Esophagus mucosa (tissue), 1 donor: ENCODE measurements at regions not wholly inside any gene's neighbourhood (a gene's known extent, or its start where the extent isn't known, plus 50 kb on each side); places are given as distances from the start of the nearest gene placed in this dataset.

ENCODE experiments used
- ATAC-seq: fragments of 200-7000 bp; cut with Tn5 transposase; one replicate; pipeline ENCODE4 v1.9.1; 2020
- donor health status: DM: yes; HTN: yes; CAD: no.

DNA sequence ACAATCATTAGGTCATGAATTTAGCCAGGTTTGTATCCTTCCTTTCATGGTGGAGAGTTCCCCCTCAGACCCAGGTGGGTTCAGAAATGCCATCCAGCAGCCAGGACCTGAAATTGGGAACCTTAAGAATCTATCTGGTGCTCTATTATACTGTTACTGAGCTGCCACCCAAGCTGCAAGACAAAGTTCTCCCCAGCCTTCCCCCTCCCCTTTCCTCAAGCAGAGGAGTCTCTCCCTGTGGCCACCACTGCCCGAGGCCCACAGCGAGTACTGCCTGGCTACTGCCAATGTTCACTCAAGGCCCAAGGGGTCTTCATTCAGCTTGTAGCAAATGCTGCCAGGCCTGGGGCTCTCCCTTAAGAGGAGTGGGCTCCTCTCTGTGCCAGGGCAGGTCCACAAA is 133.8 kb downstream of the TMEM38B start:
- no peak for ATAC-seq

DNA sequence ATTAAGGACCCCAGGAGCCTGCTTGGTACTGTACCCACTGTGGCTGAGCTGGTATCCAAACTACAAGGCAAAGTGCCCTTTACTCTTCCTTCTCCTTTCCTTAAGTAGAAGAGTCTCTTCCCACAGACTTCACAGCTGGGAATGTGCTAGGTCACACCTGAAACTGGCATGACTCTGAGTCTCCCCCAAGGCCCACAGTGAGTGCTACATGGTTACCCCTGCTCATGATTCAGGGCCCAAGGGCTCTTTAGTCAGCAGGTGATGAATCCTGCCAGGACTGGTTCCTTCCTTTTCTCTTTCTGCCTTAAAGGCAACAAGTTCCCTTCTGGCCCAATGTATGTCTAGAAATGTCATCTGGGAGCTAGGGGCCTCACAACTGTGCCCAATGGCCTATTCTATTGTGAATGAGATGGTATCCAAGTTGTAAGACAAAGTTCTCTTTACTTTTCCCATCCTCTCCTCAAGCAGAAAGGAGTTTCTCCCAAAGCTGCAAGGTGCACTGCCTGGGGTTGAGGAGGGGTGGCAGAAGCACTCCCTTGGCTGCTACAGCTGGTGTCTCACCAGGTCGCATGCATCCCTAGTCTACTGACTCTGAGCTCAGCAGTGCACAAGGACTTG is 134.4 kb downstream of the TMEM38B start:
- ATAC-seq: no peak

DNA sequence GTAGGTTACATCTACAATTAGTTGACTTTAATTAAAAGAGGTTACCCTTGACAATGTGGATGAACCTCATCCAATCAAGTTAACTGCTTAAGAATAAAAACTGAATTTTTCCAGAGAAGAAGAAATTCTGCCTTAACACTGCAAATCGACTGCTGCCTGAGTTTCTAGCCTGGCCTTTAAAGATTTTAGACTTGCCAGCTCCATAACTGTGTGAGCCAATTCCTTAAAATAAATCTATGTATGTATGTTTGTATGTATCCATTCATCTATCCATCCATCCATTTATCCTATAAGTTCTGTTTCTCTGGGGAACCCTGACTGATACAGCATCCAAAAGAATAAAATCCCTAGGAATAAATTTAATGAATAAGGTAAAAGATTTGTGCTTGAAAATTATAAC is 136.1 kb downstream of the TMEM38B start:
- no peak for ATAC-seq

DNA sequence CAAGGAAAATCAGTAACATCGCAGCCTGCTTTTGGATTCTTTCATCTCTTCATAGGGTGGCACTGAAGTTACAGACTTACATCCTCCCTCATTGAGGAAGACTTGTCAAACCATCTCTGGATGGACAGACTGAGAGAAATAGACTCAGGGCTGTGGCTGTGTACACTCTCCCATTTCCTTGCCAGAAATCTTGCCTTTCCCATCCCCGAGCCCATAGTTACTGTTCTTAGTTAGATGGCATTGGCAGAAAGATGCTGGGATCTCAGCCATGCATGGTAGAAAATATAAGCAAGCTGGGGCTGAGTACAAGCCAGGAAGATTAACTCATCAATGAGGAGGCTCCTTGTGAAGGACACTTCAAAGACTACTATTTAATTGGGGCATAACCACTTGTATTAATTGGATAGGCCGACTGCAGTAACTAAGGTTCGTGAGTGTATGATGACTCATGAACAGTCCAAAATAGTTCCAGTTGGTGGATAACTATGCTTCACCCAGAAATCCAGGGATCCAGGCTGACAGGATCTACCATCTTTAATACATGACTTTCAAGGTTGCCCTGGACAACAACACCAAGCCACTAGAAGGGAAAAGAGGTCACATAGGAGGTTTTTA is 137.9 kb downstream of the TMEM38B start:
- ATAC-seq: no peak

DNA sequence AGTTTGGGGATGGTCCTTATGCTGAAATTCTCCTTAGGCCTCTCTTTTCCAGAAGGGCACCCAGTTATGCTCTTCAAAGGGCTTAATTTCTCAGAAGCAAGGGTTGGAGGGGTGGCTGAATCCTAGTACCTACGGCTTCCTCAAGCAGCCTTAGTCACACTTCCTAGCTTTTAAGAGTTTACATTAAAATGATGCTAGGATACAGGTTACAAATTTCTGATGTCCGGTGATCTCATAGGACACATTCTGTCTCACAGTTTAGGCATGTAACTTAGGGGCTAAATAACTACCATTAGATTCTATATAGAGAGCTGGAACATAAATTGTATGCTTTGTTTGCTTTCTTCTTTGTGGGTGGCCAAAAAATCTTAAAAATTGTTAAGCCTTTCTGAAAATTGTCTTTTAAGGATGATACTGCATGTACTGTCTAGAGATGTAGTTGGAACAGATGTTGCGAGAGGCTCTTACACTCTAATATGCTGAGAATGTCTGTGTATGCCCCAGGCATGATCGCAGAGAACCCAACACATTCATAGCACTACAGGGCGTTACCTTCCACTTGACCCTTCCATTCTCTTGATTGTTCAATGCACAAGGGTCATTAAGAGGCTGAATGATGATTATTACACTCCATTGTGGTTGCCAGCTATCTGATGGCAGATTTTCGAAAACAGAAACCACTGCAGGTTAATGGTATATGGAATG is 139.1 kb downstream of the TMEM38B start:
- no peak for ATAC-seq

DNA sequence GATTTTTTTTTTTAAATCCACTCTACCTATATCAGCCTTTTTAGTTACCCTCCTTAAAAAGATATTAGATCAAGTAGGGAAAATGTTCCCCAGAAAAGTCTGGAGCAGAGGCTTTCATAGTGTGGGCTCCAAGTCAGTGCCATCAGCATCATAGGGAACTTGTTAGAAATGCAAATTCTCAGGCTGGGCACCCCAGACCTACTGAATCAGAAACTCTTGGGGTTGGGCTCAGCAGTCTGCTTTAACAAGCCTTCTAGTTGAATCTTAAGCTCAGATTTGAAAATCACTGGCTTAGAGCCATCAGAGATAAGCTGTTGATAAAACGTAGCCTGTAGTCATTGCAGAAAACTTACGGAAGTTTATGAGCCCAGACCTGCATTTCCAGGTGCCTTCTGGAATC is 140.1 kb downstream of the TMEM38B start:
- no peak for ATAC-seq

- no peak for ATAC-seq
Observed at GRCh38 chr9:105835721-105836120, 141.4 kb downstream of the TMEM38B start.

GRCh38 chr9:105836936-105837660 is 142.8 kb downstream of the TMEM38B start:
- ATAC-seq: no peak

DNA sequence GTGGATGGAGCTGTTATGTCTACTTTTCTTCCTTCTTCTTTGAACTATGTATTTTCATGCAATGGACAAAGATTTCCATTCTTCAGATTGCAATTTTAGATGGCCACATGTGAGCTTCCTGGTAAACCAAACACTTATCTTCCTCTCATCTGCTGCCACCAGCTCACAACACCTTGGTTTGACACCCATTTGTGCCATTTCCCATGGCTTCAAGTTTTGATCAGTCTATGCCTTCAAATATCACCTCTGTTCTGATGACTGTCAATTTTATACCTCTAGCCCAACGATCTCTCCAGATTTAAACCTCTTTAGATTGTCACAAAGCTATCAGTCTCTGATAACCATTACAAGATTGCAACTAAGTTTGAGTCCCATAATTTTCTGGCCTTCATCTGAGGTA is 147.2 kb downstream of the TMEM38B start:
- no peak for ATAC-seq

DNA sequence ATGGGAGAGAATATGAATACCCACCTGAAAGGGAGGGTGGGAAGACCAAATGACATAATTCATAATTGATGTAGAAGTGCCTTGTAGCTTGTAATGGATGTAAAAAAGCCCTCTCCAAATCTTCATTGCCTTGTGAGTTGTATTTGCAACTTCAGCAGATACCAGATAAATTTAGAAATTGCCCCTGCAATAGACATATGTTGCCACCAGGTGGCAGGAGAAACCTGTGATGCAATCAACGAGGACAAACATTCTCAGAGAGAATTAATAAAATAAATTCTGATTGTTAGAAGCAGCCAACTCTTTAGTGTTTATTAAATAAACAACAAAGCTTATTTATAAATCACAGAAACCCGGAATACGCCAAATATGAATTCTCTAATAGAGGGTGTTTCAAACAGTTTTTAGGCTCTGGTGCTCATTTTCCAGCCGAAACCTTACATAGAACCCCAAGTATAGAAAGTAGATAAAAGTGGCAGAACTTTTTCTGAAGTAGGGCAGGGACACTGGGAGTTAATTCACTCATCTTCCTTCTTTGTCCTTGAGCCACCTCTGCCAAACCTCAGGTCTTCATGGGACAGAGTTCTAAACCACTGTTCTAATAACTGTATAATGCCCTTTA is 147.8 kb downstream of the TMEM38B start:
- ATAC-seq: peak; percentile 59

GRCh38 chr9:105846825-105847224 is 152.5 kb downstream of the TMEM38B start:
- no peak for ATAC-seq

DNA sequence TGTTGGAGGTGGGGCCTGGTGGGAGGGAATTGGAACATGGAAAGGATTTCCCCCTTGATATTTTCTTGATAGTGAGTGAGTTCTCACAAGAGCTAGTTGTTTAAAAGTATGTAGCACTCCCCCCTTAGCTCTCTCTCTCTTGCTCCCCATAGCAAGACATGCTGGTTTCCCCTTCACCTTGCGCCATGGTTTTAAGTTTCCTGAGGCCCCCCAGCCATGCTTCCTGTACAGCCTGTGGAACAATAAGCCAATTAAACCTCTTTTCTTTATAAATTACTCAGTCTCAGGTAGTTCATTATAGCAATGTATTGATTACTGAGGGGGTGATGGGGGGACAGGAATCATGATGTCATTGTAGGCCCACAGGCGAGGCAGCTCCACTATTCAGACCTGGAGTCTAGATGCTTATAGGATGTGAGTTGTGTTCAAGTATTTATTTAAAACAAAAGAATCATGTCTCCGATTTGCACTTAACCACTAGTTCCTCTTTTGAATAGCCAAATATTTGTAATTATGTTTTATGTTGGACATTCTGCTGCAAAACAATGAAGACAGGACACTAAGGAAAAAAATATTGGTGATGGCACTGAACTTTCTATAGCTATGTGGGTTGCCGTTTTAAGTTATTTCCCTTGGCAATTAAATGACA is 156.6 kb downstream of the TMEM38B start:
- ATAC-seq: no peak

DNA sequence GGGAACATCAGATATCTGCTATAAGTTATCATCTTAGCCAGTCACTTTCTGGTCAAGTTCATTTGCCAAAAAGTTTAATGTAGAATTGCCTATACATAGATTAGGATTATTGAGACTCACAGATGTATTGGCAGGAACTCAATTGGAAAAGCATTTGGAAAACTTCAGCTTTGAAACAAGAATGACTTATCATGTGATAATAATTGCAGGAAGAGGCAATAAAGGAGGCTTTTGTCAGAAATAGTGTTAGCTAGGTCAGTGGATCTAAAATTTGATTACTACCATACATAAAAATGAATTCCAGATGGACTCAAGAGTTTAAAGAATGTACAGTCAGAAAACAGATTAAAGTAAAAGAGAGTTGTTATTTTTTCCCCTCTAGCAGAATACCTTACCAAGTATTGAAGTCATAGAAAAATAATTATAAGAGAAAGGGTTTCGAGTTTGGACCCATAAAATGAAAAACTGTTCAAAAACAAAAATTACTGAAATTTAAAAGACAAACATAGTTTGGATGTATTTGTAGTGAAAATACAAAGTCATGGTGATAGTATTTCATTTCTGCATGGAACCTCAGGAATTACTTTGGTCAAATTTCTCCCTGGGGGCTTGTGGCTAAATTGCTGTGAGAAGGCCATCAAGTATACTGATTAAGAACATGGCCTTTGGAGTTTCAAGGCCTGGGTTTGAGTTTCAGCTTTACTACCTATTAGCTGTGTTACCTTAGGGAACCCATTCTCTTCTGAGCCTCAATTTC is 159.9 kb downstream of the TMEM38B start:
- no peak for ATAC-seq

DNA sequence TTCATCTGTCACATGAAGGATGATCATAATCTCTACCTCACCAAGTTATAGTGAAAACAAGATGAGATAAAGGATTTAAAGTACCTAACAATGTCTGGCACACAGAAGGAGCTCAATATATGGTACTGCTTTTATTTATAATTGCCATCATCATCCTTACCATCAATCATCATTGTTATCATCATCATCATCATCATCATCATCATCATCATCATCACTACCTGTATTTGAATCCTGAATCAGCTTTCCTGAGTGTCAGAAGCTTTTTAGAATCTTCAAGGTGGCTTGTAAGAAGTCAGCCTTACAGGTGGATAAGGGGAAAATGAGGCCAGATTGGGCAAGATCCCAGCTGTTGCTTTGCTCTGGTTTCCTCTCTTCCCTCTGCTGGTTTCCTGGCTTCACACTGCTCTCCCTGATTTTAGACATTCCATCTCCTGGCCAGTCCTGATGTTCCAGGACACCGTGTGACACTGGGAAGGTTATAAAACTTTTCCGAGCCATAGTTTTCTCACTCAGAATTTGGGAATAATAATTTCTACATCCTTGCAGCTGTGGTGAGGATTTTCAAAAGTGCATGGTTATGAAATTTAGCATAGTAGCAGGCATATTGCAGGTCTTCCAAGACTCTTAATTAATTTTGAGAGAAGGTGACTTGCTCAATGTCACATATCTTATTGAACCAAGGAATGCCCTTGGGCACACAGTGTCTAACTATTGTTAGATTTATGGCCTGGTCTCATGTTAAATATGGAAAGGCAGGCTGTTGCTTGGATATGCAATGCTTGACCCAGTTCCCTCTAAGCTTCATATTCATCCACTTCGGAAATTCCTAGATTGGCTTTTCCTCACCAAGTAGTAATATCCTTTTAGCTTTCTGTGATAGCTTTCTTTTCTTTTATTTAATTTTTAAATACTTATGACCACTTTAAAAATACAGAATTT is 160.7 kb downstream of the TMEM38B start:
- no peak for ATAC-seq

- no peak for ATAC-seq
Observed at GRCh38 chr9:105855987-105856386, 161.6 kb downstream of the TMEM38B start.

- ATAC-seq: no peak
Observed at GRCh38 chr9:105858006-105858690, 163.8 kb downstream of the TMEM38B start.

GRCh38 chr9:105858877-105859276 is 164.5 kb downstream of the TMEM38B start:
- ATAC-seq: no peak

DNA sequence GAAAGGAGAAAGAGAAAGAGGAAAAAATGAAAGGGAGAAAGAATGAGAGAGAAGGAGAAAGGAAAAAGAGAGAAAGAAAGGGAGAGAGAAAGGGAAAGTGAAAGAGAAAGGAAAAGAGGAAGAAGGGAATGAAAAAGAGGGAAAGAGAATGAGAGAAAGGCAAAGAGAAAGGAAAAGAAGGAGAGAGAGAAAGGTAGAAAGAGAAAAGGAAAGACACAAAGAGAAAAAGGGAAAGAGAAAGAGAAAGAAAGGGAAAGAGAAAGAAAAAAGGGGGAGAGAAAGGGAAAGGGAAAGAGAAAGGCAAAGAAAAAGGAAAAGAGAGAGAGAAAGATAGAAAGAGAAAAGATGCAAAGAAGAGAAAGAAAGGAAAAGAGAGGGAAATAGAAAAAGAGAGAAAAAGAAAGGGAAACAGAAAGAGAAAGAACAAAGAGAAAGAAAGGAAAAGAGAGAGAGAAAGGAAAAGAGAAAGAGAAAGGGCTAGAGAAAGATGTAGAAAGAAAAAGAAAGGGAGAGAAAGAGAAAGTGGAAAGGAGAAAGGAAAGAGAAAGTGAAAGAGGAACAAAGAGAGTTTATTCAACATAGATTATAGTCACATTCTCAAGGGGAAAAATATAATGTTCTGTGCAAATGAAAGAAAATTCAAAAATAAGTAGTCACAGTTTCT is 165.2 kb downstream of the TMEM38B start:
- ATAC-seq: no peak

DNA sequence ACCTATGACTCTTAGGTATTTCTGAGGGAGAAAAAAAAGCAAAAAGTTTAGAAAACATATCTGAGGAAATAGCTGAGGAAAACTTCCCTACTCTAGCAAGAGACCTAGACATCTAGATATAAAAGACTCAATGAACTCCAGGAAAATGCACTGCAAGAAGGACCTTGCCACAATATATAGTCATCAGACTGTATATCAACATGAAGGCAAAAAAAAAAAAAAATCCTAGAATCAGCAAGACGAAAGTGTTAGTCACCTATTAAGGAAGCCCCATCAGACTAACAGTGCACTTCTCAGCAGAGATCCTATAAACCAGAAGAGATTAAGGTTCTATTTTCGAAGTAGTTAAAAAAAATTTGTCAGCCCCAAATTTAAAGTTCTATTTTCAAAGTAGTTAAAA is 166.2 kb downstream of the TMEM38B start:
- ATAC-seq: no peak
